GM12878 (cell line): ENCODE measurements at regions not wholly inside any gene's neighbourhood (a gene's known extent, or its start where the extent isn't known, plus 50 kb on each side); places are given as distances from the start of the nearest gene placed in this dataset.
A peak's percentile ranks its signal among the peaks of the same experiment; 100 is the strongest.

Experiments used
- ATAC-seq: fragments of 200-7000 bp; cut with Tn5 transposase; 3 replicates; pipeline ENCODE4 v1.9.1; 2020; ENCODE audit warnings: mild to moderate bottlenecking, moderate library complexity
- BruUV-seq: library from RNA; stranded (reverse); fragments of 400-500 nt; replicated peaks from 2 replicates; lab custom pipeline; 2021; lab: Mats Ljungman, UMichigan
- CTCF ChIA-PET: fragments of 300-600 bp; sonication (Branson Sonifier 250); formaldehyde crosslinking; extraction: SDS; loops from one replicate; lab custom pipeline; 2021; ENCODE audit warnings: inconsistent platforms; lab: Yijun Ruan, JAX
- POLR2A ChIA-PET: fragments of 350-600 bp; formaldehyde crosslinking; extraction: SDS; loops from one replicate; lab custom pipeline; 2021; ENCODE audit warnings: inconsistent platforms; lab: Charles Lee
- RAD21 ChIA-PET: fragments of 300-600 bp; sonication (Branson Sonifier 250); formaldehyde crosslinking; loops from one replicate; lab custom pipeline; 2023; ENCODE audit warnings: antibody characterized with exemption; ENCODE audit not compliant: unreplicated experiment; lab: Charles Lee
- SMC1A ChIA-PET: fragments of 300-600 bp; sonication (Branson Sonifier 250); formaldehyde crosslinking; loops from one replicate; lab custom pipeline; 2023; ENCODE audit not compliant: unreplicated experiment, uncharacterized antibody; lab: Charles Lee
- DNase-seq: peaks from one replicate; pipeline ENCODE4 v3.0.0-alpha.2; 2011; ENCODE audit warnings: low read depth, low spot score
- FAIRE-seq: peaks from 3 replicates; lab custom pipeline; 2011; peaks lifted over from hg19 to GRCh38; lab: Jason Lieb, UNC
- H2AFZ ChIP-seq: 2 replicates; pipeline ENCODE4 v1.6.0; 2011; ENCODE audit warnings: low read depth, low read length, control low read depth; ENCODE audit not compliant: control insufficient read depth
- H3K27ac ChIP-seq: 2 replicates; pipeline ENCODE4 v1.5.1; 2011; ENCODE audit warnings: control low read depth; ENCODE audit not compliant: control insufficient read depth, insufficient read depth
- H3K27me3 ChIP-seq, 2 experiments: replicated peaks in 1 of 2; 2 replicates each; pipeline versions ENCODE4 v1.6.0 to v1.6.1; 2011; ENCODE audit warnings: low read length in 1 of 2; ENCODE audit not compliant: control insufficient read depth in 2 of 2, insufficient read depth in 2 of 2
- H3K36me3 ChIP-seq, 2 experiments: 2 replicates each; pipeline ENCODE4 v1.5.1; 2011; ENCODE audit warnings: low read length in 1 of 2; ENCODE audit not compliant: control insufficient read depth in 2 of 2, insufficient read depth in 2 of 2
- H3K4me1 ChIP-seq: 2 replicates; pipeline ENCODE4 v1.6.1; 2011; ENCODE audit warnings: mild to moderate bottlenecking, low read length, moderate library complexity, mixed read lengths; ENCODE audit not compliant: control insufficient read depth, insufficient read depth
- H3K4me2 ChIP-seq: 2 replicates; pipeline ENCODE4 v1.6.0; 2011; ENCODE audit warnings: control low read depth; ENCODE audit not compliant: control insufficient read depth, insufficient read depth
- H3K4me3 ChIP-seq: fragments of 200-600 bp; sonication (generic); 2 replicates; pipeline ENCODE4 v1.5.1; 2016
- H3K79me2 ChIP-seq: 2 replicates; pipeline ENCODE4 v1.6.0; 2011; ENCODE audit warnings: low read length; ENCODE audit not compliant: control insufficient read depth, insufficient read depth
- H3K9ac ChIP-seq: 2 replicates; pipeline ENCODE4 v1.8.0; 2011; ENCODE audit warnings: low read length, control low read depth, mixed read lengths; ENCODE audit not compliant: control insufficient read depth, insufficient read depth
- H3K9me3 ChIP-seq: replicated peaks from 3 replicates; pipeline ENCODE4 v1.5.1; 2011; ENCODE audit warnings: mild to moderate bottlenecking, low read length; ENCODE audit not compliant: control insufficient read depth, insufficient read depth
- H4K20me1 ChIP-seq: 2 replicates; pipeline ENCODE4 v1.6.0; 2011; ENCODE audit not compliant: control insufficient read depth, insufficient read depth
- ATF7 ChIP-seq: fragments of 450-650 bp; IDR thresholded peaks from 2 replicates; pipeline ENCODE4 v1.6.1; 2016; ENCODE audit warnings: low read depth, mild to moderate bottlenecking
- BCL3 ChIP-seq: IDR thresholded peaks from 2 replicates; pipeline ENCODE4 v1.6.1; 2011; ENCODE audit warnings: borderline replicate concordance, low read depth, mild to moderate bottlenecking, moderate library complexity, low read length; ENCODE audit not compliant: insufficient read depth, poor library complexity, severe bottlenecking
- E4F1 ChIP-seq: fragments of 450-650 bp; IDR thresholded peaks from 2 replicates; pipeline ENCODE4 v1.6.1; 2018; ENCODE audit warnings: borderline replicate concordance, mild to moderate bottlenecking; ENCODE audit not compliant: partially characterized antibody
- KAT2A ChIP-seq: conservative IDR thresholded peaks from 2 replicates; pipeline ENCODE4 v1.6.1; 2011; ENCODE audit warnings: low read depth, low read length; ENCODE audit not compliant: control insufficient read depth
- MTA3 ChIP-seq: IDR thresholded peaks from 2 replicates; pipeline ENCODE4 v1.6.1; 2012; ENCODE audit warnings: low read length, inconsistent platforms, borderline replicate concordance
- NR2F1 ChIP-seq: fragments of 450-650 bp; conservative IDR thresholded peaks from 2 replicates; pipeline ENCODE4 v1.6.1; 2017; ENCODE audit warnings: mild to moderate bottlenecking
- RELB ChIP-seq: fragments of 450-650 bp; IDR thresholded peaks from 2 replicates; pipeline ENCODE4 v1.6.1; 2017; ENCODE audit warnings: low read depth, mild to moderate bottlenecking, moderate library complexity
- ZBTB40 ChIP-seq: fragments of 450-650 bp; IDR thresholded peaks from 2 replicates; pipeline ENCODE4 v1.6.1; 2016; ENCODE audit warnings: mild to moderate bottlenecking, moderate library complexity, borderline replicate concordance
- WGBS: methylation state at CpG from one replicate; pipeline ENCODE4 v1.1.6; 2016; ENCODE audit warnings: low lambda C conversion rate; ENCODE audit not compliant: insufficient replicate concordance, insufficient coverage; ENCODE audit errors: missing lambda C conversion rate; 5-methylcytosine and 5-hydroxymethylcytosine counted together
- in situ Hi-C: fragments of 300-500 bp; cut with MboI; formaldehyde crosslinking; loops from 9 replicates; pipeline ENCODE4 v1.14.3; 2018; ENCODE audit warnings: mixed read lengths
- intact Hi-C: fragments of 100-400 bp; cut with micrococcal nuclease; formaldehyde crosslinking; loops from one replicate; pipeline ENCODE4 v1.14.2; 2022; ENCODE audit not compliant: unreplicated experiment

GRCh38 chr17:65417406-65418221, 143.8 kb downstream of the AXIN2 start:
- ChIA-PET SMC1A (no interaction called here), CTCF (interaction anchor here (1.0 kb wide), 1 partner anchor 374 kb away, joined by 3 read pairs; no protein-coding TSS in a partner anchor), POLR2A (no interaction called here), RAD21 (no interaction called here)
- Histone ChIP-seq H3K9me3 (no peaks in the 10 kb centered on the region), H4K20me1 (no peaks in the 10 kb centered on the region), H3K79me2 (no peaks in the 10 kb centered on the region), H3K36me3 (no peaks in the 10 kb centered on the region), H3K4me1 (no peaks in the 10 kb centered on the region), H3K9ac (no peak overlapping the region), H3K4me3 (no peak overlapping the region), H2AFZ (no peak overlapping the region), H3K4me2 (no peak overlapping the region), H3K27ac (no peak overlapping the region), H3K27me3 (no peaks in the 10 kb centered on the region)
- intact Hi-C loops (no loop called here), in situ Hi-C loops (no loop called here)
- no TSS peak for BruUV-seq
- DNase-seq (no peak), ATAC-seq (no peak), FAIRE-seq (no peak)
- TF ChIP-seq BCL3 (no peak), RELB (no peak), ATF7 (no peak), KAT2A (no peak), NR2F1 (no peak), MTA3 (no peak), E4F1 (no peak), ZBTB40 (peak; percentile 20; the same call in 1 of the 2 replicates)
- 26% methylated on average over 7 of the region's 7 CpGs for WGBS
